GM18505 (cell line): ENCODE measurements at regions not wholly inside any gene's neighbourhood (a gene's known extent, or its start where the extent isn't known, plus 50 kb on each side); places are given as distances from the start of the nearest gene placed in this dataset.
"Not testable (repeated sequence)": the region's sequence is repeated elsewhere in the genome, so short reads cannot be mapped to it uniquely, and the experiment has no call there.

ENCODE experiments used
- ATAC-seq: cut with Tn5 transposase; IDR thresholded peaks from one replicate; pipeline ENCODE4 v1.9.1; 2021; ENCODE audit not compliant: unreplicated experiment
- POLR2A ChIP-seq: IDR thresholded peaks from 4 replicates; pipeline ENCODE4 v1.6.1; 2011; ENCODE audit warnings: borderline replicate concordance; ENCODE audit not compliant: insufficient read depth, insufficient read length; ENCODE audit errors: extremely low read depth

GRCh38 chr2:242032780-242033656, 163.5 kb downstream of the RTP5 start:
- no peak for TF ChIP-seq POLR2A
- ATAC-seq, result no peak

GRCh38 chr2:242034138-242034537, 164.6 kb downstream of the RTP5 start:
- no peak for ATAC-seq
- no peak for TF ChIP-seq POLR2A

- ATAC-seq, result no peak
- no peak for TF ChIP-seq POLR2A
Measured at GRCh38 chr2:242034996-242035814, 165.7 kb downstream of the RTP5 start.

GRCh38 chr2:242035858-242036652, 166.5 kb downstream of the RTP5 start:
- TF ChIP-seq POLR2A, result no peak
- no peak for ATAC-seq

- no peak for TF ChIP-seq POLR2A
Measured at GRCh38 chr2:242036653-242036950, 167.1 kb downstream of the RTP5 start.

GRCh38 chr2:242038166-242038927, 168.8 kb downstream of the RTP5 start:
- ATAC-seq, result no peak
- no peak for TF ChIP-seq POLR2A

More at GRCh38 chr2:242036653-242036950, 167.1 kb downstream of the RTP5 start:
- ATAC-seq, result no peak

- no peak for TF ChIP-seq POLR2A
- no peak for ATAC-seq
Measured at GRCh38 chr2:242038928-242039341, 169.4 kb downstream of the RTP5 start.

- no peak for TF ChIP-seq POLR2A
- ATAC-seq, result no peak
Measured at GRCh38 chr2:242040303-242040655, 170.8 kb downstream of the RTP5 start.

GRCh38 chr2:242040681-242041080, 171.2 kb downstream of the RTP5 start:
- ATAC-seq, result no peak
- TF ChIP-seq POLR2A, result no peak

GRCh38 chr2:242041816-242042215, 172.3 kb downstream of the RTP5 start:
- no peak for ATAC-seq
- TF ChIP-seq POLR2A, result no peak

- no peak for TF ChIP-seq POLR2A
Measured at GRCh38 chr2:242043538-242044312, 174.2 kb downstream of the RTP5 start.

GRCh38 chr2:242044313-242044590, 174.7 kb downstream of the RTP5 start:
- no peak for ATAC-seq
- no peak for TF ChIP-seq POLR2A

More at GRCh38 chr2:242043538-242044312, 174.2 kb downstream of the RTP5 start:
- ATAC-seq, result no peak

GRCh38 chr2:242045596-242046144, 176.1 kb downstream of the RTP5 start:
- ATAC-seq, result not testable (repeated sequence)
